GM21619 (cell line): ENCODE measurements at regions not wholly inside any gene's neighbourhood (a gene's known extent, or its start where the extent isn't known, plus 50 kb on each side); places are given as distances from the start of the nearest gene placed in this dataset.

Experiments
- ATAC-seq: cut with Tn5 transposase; IDR thresholded peaks from one replicate; pipeline ENCODE4 v1.9.1; 2021; ENCODE audit not compliant: unreplicated experiment

DNA sequence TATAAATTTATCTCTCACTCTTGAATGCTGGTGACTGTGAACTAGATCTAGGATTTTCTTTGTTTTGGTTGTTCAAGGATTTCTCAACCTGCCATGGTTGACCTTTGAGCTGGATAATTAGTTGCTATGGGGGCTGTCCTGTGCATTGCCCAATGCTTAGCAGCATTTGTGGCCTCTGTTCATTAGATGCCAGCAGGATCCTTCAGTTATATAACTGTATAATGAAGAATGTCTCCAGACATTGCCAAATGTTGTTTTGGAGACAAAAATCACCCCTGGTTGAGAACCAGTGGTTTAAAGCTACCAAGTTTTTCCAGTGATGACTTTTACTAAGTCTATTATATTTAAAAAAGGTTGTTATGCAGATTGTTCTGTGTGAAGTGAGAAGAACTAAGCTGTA, 147.9 kb upstream of the STXBP6 start:
- ATAC-seq = no peak

DNA sequence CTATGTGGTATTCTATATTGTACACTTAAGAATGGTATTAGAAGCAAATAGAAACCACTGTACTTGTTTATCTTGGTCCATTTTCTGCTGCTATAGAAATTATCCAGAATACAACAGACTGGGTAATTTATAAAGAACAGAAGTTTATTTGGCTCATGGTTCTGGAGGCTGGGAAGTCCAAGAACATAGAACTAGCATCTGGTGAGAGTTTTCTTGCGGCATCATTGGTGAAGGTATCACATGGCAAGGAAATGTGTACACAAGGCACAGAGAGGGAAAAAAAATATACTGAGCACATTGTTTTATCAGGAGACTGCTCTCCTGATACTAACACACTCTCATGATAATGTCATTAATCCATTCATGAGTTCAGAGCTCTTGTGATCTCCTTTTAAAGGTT, 130.3 kb upstream of the STXBP6 start:
- no peak for ATAC-seq

DNA sequence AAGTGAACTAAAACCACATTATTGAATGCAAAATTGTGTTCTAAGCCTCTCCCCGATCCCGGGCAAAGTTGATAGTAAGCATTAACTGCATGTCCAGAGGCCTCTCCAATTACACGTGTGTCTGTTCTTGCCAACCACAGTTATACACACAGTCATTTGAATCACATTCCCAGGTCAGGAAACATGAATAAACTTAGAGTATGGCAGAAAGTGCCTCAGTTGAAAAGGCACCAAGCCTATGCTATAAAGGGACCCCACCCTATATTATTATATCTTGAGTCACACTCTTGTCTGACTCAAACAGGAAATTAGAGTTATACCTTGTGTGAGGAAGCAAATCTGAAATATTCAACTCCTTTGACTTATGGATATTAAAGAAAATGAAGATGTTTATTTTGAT, 128.3 kb upstream of the STXBP6 start:
- ATAC-seq = no peak

DNA sequence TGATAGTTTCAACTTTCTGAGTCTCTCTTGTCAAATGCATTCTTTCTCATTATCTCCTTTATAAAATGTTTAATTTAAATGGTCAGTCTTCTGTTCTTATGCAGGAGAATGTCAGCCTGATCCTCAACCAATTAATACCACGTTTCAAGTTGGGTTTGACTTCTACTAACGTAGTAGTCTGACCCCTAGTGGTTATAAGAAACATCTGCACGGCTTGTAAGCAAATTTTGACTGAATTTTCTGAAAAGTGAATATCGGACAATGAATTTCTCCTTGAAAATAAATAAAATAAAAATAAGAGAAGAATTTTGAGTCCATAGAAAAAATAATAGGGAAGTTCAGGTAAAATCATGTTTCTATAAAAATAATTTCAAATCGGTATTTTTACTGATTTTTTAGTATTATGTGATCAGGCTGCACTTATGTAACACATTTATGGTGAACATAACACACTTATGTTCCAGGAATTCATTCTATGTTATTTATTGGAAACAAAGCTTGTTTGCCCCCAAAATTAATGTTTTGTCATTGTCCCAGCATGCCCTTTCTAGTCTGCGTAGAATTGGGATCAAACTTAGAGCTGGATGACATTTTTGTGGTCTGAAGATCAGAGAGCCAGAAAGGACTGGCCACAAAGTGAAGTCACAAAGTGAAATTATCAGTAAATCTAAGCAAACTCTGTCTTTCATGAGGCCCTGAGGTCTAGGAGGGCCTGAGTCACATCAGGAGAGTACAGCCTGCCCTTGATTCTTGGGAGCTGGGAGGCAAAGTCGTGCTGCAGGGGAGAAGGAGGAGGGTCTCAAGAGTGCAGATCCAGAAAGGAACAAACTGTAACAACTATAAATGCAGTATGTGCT, 101.2 kb upstream of the STXBP6 start:
- ATAC-seq = no peak

DNA sequence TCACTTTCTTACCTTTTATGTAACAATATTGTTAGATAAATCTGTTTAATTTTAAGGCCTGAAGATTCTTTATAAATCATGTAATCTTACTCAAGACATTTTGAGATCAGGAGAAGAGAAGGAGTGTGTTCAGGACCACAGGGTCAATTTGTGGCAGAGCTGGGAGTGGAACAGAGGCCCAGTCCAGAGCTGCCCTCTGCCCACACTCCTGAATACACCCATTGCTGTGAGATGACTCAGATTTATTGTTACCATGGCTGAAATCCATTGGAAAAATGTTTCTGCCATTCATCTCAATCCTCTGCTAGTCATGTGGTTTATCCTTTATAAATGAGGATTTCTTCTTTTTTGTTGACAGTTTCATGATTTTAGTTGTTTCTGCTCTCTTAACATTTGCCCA, 100.5 kb upstream of the STXBP6 start:
- ATAC-seq = no peak

DNA sequence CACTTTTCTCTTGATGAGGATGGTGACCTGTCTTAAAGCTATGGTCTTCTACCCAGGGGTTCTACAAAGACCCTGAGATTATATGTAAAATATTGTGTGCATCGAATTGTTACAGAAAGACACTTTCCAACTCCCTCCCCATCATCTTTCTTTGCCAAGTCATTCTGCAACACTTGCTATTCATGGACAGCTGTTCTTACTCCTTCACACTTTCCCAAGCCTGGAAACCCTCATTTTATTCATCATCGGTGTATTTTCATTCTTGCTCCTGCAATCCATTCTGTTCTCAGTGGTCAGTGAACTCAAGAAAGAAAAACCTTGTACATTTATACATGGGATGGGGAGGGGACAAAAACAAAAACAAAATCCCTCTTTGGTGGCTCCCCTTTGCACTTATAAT, 90.5 kb upstream of the STXBP6 start:
- ATAC-seq = no peak

DNA sequence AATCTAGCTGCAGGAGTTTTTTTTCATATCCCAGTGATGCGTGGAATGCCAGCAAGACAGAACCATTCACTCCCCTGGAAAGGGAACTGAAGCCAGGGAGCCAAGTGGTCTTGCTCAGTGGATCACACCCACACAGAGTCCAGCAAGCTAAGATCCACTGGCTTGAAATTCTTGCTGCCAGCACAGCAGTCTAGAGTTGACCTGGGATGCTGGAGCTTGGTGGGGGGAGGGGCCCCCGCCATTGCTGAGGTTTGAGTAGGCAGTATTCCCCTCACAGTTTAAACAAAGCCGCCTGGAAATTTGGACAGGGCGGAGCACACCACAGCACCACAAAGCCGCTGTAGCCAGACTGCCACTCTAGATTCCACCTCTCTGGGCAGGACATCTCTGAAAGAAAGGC, 86.9 kb upstream of the STXBP6 start:
- ATAC-seq = no peak

DNA sequence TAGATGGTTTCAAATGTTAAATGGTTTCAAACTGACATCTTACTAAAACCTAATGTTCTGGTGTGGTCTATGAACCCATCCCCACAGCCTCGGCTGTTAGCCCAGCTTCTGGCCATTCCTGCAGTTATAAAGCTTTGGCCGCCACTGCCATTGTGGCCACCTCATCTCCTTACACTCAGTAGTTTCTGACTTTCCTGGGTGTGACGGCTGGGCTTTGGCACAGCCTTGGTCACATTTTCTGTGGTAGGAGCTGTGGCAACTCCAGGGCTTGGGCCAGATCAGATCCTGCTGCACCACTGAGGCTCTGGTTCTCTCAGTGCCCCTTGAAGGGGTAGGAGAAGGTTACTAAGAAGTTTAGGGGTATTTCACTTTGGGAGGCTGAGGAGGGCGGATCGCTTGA, 84.2 kb upstream of the STXBP6 start:
- no peak for ATAC-seq

DNA sequence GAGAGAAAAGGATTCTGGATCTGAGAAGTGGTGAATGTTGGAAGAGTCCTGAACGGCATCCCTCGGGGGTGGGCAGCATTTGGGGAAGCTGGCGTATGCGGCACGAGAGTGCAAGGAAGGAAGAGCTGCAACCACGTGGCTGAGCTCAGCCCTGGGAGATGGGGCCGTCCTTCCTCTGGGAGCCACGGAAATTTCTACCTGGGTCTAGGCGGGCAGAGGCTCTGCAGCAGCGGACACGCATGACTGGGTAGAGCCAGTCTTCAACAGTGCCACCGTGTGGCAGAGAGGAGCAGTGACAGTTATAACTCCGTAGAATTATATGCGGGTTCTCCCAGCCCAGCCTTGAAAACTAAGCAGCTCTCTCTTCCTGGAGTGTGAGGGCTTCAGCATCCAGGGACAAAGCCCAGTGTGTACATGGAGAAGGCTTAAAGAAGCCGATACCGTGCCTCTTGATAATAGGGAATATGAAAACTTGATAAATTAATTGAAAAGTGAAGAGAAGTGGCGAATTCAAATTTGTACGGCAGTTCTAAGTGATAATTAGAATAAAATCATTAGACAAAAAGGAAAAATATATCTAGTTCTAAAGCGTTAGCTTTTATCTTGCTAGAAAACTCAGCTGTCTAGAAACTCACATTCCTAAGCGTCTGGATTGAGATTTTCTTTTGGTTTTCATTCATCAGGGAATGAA, 82.9 kb upstream of the STXBP6 start:
- peak; percentile 82 for ATAC-seq

DNA sequence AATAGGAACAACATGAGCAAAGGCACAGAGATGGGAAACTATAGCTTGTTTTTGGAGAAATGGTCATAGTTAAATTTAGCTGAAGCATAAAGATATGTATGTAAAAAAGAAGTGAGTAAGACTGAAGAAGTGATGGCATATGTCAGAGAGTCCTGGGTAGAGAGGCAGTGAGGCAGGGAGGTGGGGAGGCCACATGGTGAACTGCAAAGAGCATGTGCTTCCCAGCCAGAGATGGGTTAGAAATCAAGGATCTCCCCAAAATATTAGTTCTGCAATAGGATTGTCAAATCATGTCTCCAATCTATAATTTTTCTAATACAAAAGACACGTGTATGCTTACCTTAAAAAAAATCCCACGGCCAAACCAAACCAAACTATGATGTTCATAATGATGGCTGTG, 82.1 kb upstream of the STXBP6 start:
- no peak for ATAC-seq

DNA sequence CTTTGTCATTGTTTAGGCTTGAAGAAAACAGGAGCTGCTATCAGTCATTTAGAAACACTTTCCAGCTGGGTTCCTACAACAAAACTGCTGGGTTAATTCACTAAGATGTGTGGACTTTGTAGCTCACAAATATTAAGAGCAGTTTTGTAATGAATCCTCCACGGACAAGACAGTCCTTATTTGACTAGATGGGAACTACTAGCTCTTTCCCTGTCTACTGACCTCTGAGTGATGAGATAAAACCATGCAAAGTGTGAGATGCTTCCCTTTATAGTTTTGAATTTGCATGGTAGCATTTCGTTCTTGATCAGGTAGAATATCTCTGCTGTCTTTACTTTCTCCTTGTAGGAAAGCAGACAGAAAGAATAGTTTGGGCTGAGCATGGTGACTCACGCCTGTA, 72.9 kb upstream of the STXBP6 start:
- no peak for ATAC-seq

DNA sequence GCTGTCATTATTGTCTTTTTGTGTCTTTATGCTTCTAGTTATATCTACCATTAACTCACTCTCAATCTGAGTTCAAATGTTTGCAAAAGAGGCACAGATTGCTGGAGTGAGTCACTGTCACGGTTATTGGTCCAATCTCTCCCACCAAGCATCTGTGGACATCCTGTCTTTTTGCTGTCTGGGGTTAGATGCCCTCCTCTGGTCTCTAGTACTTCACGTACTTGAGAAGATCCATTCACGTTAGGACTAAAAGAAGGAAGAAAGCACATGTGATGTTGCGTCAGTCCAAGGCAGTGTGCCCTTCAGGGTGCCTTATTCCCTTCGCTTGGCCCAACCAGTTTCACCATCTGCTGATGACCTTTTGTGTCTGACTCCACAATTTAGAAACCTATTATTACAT, 72.3 kb upstream of the STXBP6 start:
- ATAC-seq = no peak

DNA sequence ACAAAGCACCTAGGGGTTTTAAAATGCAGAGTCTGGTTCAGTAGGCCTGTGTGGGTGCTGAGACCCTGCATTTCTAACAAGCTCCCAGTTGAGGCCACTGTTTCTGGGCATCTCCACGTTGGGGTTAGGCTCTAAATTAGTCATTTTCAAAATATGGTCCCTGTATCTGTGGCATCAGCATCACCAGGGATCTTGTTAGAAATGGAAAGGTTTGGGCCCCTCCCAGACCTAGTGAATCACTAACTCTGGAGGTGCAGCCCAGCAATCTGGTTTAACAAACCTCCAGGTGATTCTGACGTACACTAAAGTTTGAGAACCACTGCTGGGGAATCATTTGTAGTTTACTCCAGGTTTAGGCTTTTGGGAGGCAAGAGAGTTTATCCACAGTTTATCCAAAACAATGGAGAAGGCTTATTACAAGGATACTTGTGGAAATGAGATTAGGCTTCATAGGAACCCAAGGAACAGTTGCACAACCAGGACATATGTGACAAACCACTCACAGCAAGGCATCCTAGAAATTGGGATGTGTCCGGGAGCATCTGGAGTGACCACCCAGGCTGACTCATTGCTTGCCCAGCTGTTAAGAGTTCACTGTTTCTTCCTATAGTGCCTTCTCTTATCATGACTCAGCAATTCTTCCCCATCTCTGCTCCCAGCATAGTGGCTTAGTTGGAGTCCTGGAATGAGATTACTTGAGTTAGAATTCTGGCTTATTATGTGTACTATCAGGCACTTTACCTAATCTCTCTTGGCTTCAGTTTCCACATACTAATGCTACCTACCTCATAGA, 71.6 kb upstream of the STXBP6 start:
- ATAC-seq = no peak

DNA sequence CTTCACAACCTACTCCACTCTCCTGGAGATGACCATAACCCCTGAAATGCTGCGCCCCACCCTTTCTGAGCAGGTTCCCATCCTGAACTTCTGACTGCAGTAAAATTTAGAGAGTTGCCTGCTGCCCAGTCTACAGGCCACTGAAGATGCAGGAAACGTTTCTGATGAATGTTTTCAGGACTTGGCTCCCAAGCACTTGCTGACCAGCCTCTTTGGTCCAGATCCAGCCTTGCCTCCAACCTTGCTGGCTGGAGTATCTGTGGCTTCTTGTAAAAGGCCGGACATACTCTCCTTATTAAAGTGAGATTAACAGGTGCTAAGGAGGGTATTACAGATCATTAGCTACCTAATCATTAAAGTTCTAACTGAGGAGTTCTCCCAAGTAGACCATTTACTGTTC, 70.3 kb upstream of the STXBP6 start:
- ATAC-seq = no peak

DNA sequence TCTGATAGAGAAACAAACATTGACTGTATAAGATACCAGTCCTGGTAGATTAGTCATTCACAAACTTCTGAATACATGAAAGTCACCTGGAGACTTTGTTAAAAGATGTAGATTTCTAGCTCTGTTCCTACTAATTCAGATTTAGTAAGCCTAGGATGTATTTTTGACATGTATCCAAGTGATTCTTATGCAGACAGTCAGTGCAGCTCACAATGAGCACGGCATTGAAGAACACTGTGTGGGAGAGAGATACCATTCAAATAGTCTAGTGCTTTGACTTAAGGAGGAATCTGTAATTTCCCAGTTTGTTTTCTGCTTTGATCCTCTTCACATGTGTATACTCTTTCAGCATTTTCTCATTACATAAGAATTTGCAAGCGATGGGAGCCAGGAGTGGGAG, 68.7 kb upstream of the STXBP6 start:
- ATAC-seq = no peak

DNA sequence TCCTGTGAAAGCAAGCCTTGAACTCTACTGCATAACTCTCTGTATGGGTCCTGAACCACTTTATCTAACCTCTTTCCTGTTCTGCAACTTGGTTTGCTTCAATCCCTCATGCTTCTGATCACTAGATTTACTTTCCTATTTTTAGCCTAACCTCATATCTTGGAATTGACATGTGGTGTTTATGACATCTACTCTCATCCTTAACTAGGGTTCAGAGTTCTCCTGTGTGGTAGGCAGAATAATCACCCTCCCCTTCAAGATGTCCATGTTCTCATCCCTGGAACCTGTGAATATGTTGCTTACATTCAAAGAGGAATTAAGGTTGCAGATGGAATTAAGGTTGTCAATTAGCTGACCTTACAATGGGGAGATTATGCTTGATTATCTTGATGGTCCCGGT, 67.4 kb upstream of the STXBP6 start:
- no peak for ATAC-seq

DNA sequence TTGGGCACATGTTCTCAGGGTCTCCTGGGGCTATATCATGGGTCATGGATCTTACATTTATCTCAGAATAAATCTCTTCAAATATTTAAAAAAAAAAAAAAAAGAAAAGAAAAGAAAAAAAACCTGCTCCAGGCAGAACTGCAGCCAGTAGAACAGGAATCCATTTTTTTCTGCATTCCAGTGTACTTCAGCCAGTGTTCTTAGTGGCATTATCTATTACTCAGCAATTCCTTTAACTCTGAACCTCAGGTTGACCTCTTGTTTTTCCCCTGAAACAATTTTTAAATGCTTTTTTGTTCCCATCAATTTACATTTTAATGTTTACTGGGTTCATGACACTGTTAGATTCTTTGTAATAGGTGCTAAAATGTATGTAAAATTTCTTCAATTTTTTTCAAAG, 66.7 kb upstream of the STXBP6 start:
- ATAC-seq = no peak

DNA sequence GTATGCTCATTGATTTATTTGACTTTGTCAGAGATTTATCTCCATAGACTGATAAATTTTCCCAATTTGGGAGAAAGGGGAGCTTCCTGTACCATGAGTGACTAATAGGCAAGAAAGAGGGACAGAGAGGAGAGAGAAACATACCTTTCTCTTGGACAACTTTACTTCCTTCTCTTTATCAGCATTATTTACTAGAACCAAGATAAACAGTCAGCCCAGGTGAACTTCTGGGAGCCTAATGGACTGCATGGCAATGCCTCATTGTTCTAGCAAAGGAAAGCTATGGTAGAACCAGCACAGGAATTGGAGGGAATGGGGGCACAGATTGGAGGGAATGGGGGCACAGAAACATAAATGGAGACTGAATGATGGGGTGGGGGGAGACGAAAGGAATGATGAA, 63.4 kb upstream of the STXBP6 start:
- ATAC-seq = no peak

DNA sequence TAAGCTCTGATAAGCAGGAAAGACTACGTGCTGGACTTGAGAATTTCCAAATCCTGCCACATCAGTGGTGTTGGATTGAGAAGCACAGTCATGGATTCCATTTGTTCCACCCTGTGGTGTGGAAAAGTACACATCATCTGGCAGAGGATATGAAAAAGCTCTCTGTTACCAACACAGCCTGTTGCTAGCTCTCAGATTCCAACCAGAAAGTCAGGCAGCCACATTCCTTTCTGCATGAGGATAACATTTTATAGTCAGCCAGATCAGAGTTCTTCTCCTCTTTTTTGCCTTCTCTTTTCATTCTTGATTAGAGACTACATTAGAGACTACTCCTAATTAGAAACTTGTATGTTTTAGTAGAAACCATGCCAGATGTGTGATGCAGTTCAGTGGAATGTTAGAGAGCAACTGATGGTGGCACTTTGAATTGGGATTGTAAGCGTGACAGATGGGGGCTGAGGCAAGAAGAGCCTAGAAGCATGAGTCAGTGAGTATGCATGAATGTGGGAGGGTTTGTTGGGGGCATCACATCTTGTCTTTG, 61.2 kb upstream of the STXBP6 start:
- no peak for ATAC-seq

DNA sequence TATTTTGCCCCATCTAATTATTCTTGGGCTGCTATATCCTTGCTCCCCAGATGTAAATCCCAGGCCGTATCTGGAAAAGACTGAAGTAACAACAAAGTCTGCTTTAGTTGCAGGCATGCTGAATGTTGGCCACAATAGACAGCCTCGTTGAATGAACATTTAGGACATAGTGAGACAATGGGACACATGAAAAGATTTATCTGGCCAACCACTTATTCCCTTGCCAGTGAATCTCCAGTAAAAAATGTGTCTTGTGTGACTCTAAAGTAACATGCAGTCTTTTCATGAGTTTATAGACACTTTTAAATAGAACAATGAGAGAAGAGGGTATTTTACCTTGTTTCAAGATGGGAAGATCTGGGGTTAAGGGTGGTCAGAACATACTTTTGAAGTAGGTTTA, 60.2 kb upstream of the STXBP6 start:
- ATAC-seq = no peak

DNA sequence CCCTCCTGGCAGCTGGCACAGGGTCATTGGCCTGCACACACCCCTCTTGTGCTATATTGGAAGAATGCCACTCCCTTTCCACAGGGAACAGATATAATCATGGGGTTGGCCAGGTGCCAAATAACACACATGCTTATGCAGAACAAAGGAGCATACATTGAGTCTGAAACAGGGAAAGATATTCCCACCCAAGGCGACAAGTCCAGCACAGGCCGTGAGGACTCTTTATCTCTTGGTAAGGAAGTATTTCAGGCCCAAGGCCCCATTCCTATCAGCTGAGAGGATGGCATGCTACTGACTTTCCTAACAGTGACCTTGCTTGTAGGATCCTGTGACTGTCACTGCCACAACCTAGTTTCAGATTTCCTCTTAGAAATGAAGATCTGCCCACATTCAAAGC, 59.0 kb upstream of the STXBP6 start:
- no peak for ATAC-seq

DNA sequence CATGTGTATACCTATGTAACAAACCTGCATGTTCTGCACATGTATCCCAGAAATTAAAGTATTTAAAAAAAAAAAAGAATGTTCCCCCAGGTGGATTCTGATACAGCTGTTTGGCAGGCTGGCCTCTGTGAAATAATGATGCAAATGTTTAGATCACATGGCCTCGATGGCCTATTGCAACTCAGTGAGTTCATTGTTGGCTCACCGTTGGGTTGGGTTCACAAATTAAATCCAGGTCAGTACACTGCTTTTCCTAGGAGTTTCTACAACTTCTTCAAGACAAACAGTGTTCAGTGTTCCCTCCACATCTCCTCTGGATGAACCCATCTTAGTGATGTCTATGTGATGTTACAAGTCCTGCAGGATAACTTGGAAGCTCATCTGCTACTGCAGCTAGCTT, 58.3 kb upstream of the STXBP6 start:
- no peak for ATAC-seq
